Neural progenitor cell (in vitro differentiated cells): ENCODE measurements at regions not wholly inside any gene's neighbourhood (a gene's known extent, or its start where the extent isn't known, plus 50 kb on each side); places are given as distances from the start of the nearest gene placed in this dataset.

Experiments used
- DNase-seq: peaks from one replicate; pipeline ENCODE4 v3.0.0-alpha.2; 2016; ENCODE audit warnings: low spot score
- H2AFZ ChIP-seq: fragments of 200-600 bp; sonication (generic); replicated peaks from 2 replicates; pipeline ENCODE4 v1.6.1; 2016; ENCODE audit warnings: antibody characterized with exemption
- H3F3A ChIP-seq: fragments of 200-600 bp; sonication (generic); 2 replicates; pipeline ENCODE4 v1.6.1; 2016; ENCODE audit warnings: antibody characterized with exemption, low read depth
- H3K27ac ChIP-seq: fragments of 200-600 bp; sonication (generic); 2 replicates; pipeline ENCODE4 v1.5.1; 2016; ENCODE audit warnings: mild to moderate bottlenecking
- H3K27me3 ChIP-seq: fragments of 200-600 bp; sonication (generic); 2 replicates; pipeline ENCODE4 v1.6.1; 2016; ENCODE audit warnings: mild to moderate bottlenecking, moderate library complexity
- H3K36me3 ChIP-seq: fragments of 200-600 bp; sonication (generic); 2 replicates; pipeline ENCODE4 v1.5.1; 2016
- H3K4me1 ChIP-seq: fragments of 200-600 bp; sonication (generic); 2 replicates; pipeline ENCODE4 v1.6.1; 2016; ENCODE audit warnings: mixed run types
- H3K4me2 ChIP-seq: fragments of 200-600 bp; sonication (generic); 2 replicates; pipeline ENCODE4 v1.6.1; 2016
- H3K4me3 ChIP-seq: fragments of 200-600 bp; sonication (generic); 2 replicates; pipeline ENCODE4 v1.5.1; 2016
- H3K79me2 ChIP-seq: fragments of 200-600 bp; sonication (generic); 2 replicates; pipeline ENCODE4 v1.6.1; 2016; ENCODE audit warnings: low read depth
- H3K9ac ChIP-seq: fragments of 200-600 bp; sonication (generic); 2 replicates; pipeline ENCODE4 v1.6.1; 2016
- H3K9me3 ChIP-seq: fragments of 200-600 bp; sonication (generic); 2 replicates; pipeline ENCODE4 v1.5.1; 2016; ENCODE audit warnings: low read depth
- H4K20me1 ChIP-seq: fragments of 200-600 bp; sonication (generic); 2 replicates; pipeline ENCODE4 v1.6.1; 2016; ENCODE audit warnings: low read depth
- H3K27ac Mint-ChIP-seq: 3 replicates; pipeline ENCODE4 v1.8.0; 2021; ENCODE audit warnings: mixed read lengths
- H3K27me3 Mint-ChIP-seq: 2 replicates; pipeline ENCODE4 v1.8.0; 2022; ENCODE audit warnings: low read depth, mild to moderate bottlenecking, inconsistent platforms, moderate library complexity, mixed read lengths; ENCODE audit not compliant: insufficient read depth
- H3K36me3 Mint-ChIP-seq: 3 replicates; pipeline ENCODE4 v1.8.0; 2021; ENCODE audit warnings: mixed read lengths
- H3K4me1 Mint-ChIP-seq: 3 replicates; pipeline ENCODE4 v1.8.0; 2021; ENCODE audit warnings: mixed read lengths
- H3K4me3 Mint-ChIP-seq: 3 replicates; pipeline ENCODE4 v1.8.0; 2021; ENCODE audit warnings: mild to moderate bottlenecking, moderate library complexity, mixed read lengths
- H3K9me3 Mint-ChIP-seq: 3 replicates; pipeline ENCODE4 v1.8.0; 2020; ENCODE audit warnings: mixed read lengths
- CTCF ChIP-seq: fragments of 200-600 bp; sonication (generic); IDR thresholded peaks from 2 replicates; pipeline ENCODE4 v1.5.1; 2017; ENCODE audit warnings: antibody characterized with exemption, mild to moderate bottlenecking
- EZH2 ChIP-seq: fragments of 200-600 bp; sonication (generic); IDR thresholded peaks from 2 replicates; pipeline ENCODE4 v1.6.1; 2017; ENCODE audit warnings: antibody characterized with exemption, mild to moderate bottlenecking, moderate library complexity
- EZH2phosphoT487 ChIP-seq: fragments of 200-600 bp; sonication (generic); IDR thresholded peaks from 2 replicates; pipeline ENCODE4 v1.6.1; 2017; ENCODE audit warnings: antibody characterized with exemption

GRCh38 chr10:90192825-90193224 lies 491.4 kb downstream of the KIF20B start:
- Histone ChIP-seq H3K36me3 (no peaks in the 10 kb centered on the region), H3K27ac (no peak overlapping the region), H3K4me3 (no peak overlapping the region), H4K20me1 (no peaks in the 10 kb centered on the region), H3K27me3 (no peaks in the 10 kb centered on the region), H3K9me3 (no peaks in the 10 kb centered on the region), H3K9ac (no peak overlapping the region), H3F3A (no peaks in the 10 kb centered on the region), H3K4me1 (no peaks in the 10 kb centered on the region), H2AFZ (no peak overlapping the region), H3K4me2 (no peak overlapping the region), H3K79me2 (no peaks in the 10 kb centered on the region)
- no peaks in the 10 kb centered on the region for H3K9me3 Mint-ChIP-seq
- no peak for DNase-seq
- H3K36me3 Mint-ChIP-seq = no peaks in the 10 kb centered on the region
- no peaks in the 10 kb centered on the region for H3K4me1 Mint-ChIP-seq
- no peak overlapping the region for H3K4me3 Mint-ChIP-seq
- TF ChIP-seq EZH2 (no peak), CTCF (no peak), EZH2phosphoT487 (no peak)
- H3K27ac Mint-ChIP-seq = no peak overlapping the region
- no peaks in the 10 kb centered on the region for H3K27me3 Mint-ChIP-seq

- Histone ChIP-seq H3K4me2 (no peak overlapping the region), H3F3A (no peaks in the 10 kb centered on the region), H3K4me1 (no peaks in the 10 kb centered on the region), H3K27ac (no peak overlapping the region), H3K4me3 (no peak overlapping the region), H3K9ac (no peak overlapping the region), H2AFZ (no peak overlapping the region), H3K27me3 (no peaks in the 10 kb centered on the region), H3K36me3 (no peaks in the 10 kb centered on the region), H4K20me1 (no peaks in the 10 kb centered on the region), H3K79me2 (no peaks in the 10 kb centered on the region), H3K9me3 (no peaks in the 10 kb centered on the region)
- Mint-ChIP-seq H3K4me3 (no peak overlapping the region), H3K27ac (no peak overlapping the region), H3K4me1 (no peaks in the 10 kb centered on the region), H3K9me3 (no peaks in the 10 kb centered on the region), H3K36me3 (no peaks in the 10 kb centered on the region), H3K27me3 (no peaks in the 10 kb centered on the region)
- TF ChIP-seq EZH2 (no peak), EZH2phosphoT487 (no peak), CTCF (no peak)
- DNase-seq = no peak
Measured at GRCh38 chr10:90193240-90193985, 492.0 kb downstream of the KIF20B start.

- Mint-ChIP-seq H3K36me3 (no peaks in the 10 kb centered on the region), H3K27ac (no peak overlapping the region), H3K9me3 (no peaks in the 10 kb centered on the region), H3K27me3 (no peaks in the 10 kb centered on the region), H3K4me1 (no peaks in the 10 kb centered on the region), H3K4me3 (no peak overlapping the region)
- Histone ChIP-seq H3K9ac (no peak overlapping the region), H3K4me3 (no peak overlapping the region), H4K20me1 (no peaks in the 10 kb centered on the region), H3K79me2 (no peaks in the 10 kb centered on the region), H3F3A (no peaks in the 10 kb centered on the region), H3K27ac (no peak overlapping the region), H3K9me3 (no peaks in the 10 kb centered on the region), H2AFZ (no peak overlapping the region), H3K4me2 (no peak overlapping the region), H3K27me3 (no peaks in the 10 kb centered on the region), H3K4me1 (no peaks in the 10 kb centered on the region), H3K36me3 (no peaks in the 10 kb centered on the region)
- no peak for DNase-seq
- no peak for TF ChIP-seq CTCF
- TF ChIP-seq EZH2 = no peak
- no peak for TF ChIP-seq EZH2phosphoT487
Measured at GRCh38 chr10:90195288-90195840, 494.0 kb downstream of the KIF20B start.
